ENCODE measurements at regions not wholly inside any gene's neighbourhood (a gene's known extent, or its start where the extent isn't known, plus 50 kb on each side); places are given as distances from the start of the nearest gene placed in this dataset.

DNA sequence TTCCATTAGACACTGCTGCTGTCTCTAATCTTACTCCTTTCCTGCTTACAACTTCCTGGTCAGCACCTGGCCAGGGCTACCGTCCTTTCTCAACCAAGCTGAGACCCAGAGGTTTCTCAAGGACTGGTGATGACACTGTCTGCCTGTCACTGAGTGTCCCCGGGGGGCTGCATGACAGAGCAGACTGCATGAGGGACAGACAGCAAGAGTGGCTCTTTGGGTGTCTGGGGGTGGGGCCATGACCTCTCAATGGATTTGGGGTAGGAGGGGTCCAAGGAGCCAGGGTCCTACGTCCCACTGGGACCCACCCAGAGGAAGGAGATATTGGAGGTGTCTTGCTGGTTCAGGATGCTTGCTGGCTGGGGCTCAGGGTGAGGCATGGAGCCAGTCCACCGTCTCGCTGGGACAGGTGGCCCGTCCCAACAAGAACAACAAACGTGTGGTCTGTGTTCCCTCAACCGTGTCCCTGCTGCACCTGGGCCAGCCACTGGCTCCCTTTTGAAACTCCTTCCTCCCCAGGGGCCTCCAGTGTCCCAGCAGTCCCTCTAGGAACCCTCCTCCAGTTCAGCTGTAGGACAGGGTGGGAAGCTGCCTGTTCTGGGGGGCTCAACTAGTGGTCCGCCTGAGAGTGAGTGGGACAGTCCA, 344.6 kb upstream of the AJAP1 start:
- Histone ChIP-seq H3K27ac (no peak overlapping the region), H3K36me3 (no peaks in the 10 kb centered on the region), H3K27me3 (no peaks in the 10 kb centered on the region), H3K9me3 (no peaks in the 10 kb centered on the region), H3K4me1 (no peaks in the 10 kb centered on the region), H3K4me3 (no peak overlapping the region)
- DNase-seq = peak; percentile 45
- TF ChIP-seq, protein P1, sequence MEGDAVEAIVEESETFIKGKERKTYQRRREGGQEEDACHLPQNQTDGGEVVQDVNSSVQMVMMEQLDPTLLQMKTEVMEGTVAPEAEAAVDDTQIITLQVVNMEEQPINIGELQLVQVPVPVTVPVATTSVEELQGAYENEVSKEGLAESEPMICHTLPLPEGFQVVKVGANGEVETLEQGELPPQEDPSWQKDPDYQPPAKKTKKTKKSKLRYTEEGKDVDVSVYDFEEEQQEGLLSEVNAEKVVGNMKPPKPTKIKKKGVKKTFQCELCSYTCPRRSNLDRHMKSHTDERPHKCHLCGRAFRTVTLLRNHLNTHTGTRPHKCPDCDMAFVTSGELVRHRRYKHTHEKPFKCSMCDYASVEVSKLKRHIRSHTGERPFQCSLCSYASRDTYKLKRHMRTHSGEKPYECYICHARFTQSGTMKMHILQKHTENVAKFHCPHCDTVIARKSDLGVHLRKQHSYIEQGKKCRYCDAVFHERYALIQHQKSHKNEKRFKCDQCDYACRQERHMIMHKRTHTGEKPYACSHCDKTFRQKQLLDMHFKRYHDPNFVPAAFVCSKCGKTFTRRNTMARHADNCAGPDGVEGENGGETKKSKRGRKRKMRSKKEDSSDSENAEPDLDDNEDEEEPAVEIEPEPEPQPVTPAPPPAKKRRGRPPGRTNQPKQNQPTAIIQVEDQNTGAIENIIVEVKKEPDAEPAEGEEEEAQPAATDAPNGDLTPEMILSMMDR (IDR thresholded peaks at IDR 0.05) = no peak
- intact Hi-C loops (cut with DNase I) = no loop called here
- no peak for ATAC-seq

GRCh38 chr1:4310396-4310923, 343.9 kb upstream of the AJAP1 start:
- no peaks in the 10 kb centered on the region for H3K9me3 ChIP-seq
- intact Hi-C loops (cut with DNase I) = no loop called here
- ATAC-seq = peak; percentile 9
- H3K27ac ChIP-seq = no peak overlapping the region
- no peaks in the 10 kb centered on the region for H3K4me1 ChIP-seq
- H3K36me3 ChIP-seq = no peaks in the 10 kb centered on the region
- TF ChIP-seq, protein P1 (IDR thresholded peaks at IDR 0.05) = no peak
- peak; percentile 46 for DNase-seq
- no peak overlapping the region for H3K4me3 ChIP-seq
- no peaks in the 10 kb centered on the region for H3K27me3 ChIP-seq

DNA sequence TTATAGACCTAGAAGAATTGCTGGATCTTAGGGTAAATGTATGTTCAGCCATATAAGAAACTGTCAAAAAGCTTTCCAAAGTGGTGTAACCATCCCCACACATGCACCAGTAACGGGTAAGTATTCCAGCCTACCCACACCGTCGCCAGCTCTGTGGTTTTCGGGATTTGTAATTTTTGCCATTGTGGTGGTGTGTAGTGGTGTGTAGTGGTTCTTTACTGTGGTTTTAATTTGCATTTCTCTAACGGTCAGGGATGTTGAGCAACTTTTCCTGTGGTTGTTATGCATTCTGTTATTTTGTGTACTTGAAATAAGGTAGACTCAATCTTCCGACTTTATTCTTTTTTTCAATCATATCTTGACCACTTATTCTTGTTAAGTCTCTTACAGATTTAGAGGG, 342.4 kb upstream of the AJAP1 start:
- Histone ChIP-seq H3K27ac (no peak overlapping the region), H3K9me3 (no peaks in the 10 kb centered on the region), H3K36me3 (no peaks in the 10 kb centered on the region), H3K4me3 (no peak overlapping the region), H3K27me3 (no peaks in the 10 kb centered on the region), H3K4me1 (no peaks in the 10 kb centered on the region)
- TF ChIP-seq, protein P1 (IDR thresholded peaks at IDR 0.05) = no peak
- intact Hi-C loops (cut with DNase I) = no loop called here
- no peak for DNase-seq
- ATAC-seq = no peak

DNA sequence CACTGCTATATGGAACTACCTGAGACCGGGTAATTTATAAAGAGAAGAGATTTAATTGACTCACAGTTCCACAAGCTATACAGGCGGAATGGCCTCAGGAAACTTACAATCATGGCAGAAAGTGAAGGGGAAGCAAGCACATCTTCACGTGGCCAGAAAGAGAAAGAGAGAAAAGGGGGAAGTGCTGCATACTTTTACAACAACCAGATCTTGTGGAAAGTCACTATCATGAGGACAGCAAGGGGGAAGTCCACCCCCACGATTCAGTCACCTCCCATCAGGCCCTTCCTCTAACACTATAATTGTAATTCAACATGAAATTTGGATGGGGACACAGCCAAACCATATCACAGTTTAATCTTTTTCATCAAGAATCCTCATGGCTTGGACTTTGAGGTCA, 339.2 kb upstream of the AJAP1 start:
- Histone ChIP-seq H3K36me3 (no peaks in the 10 kb centered on the region), H3K4me3 (no peak overlapping the region), H3K4me1 (no peaks in the 10 kb centered on the region), H3K27me3 (no peaks in the 10 kb centered on the region), H3K9me3 (no peaks in the 10 kb centered on the region), H3K27ac (no peak overlapping the region)
- intact Hi-C loops (cut with DNase I) = no loop called here
- no peak for ATAC-seq
- no peak for DNase-seq
- TF ChIP-seq, protein P1 (IDR thresholded peaks at IDR 0.05) = no peak

GRCh38 chr1:4317207-4317606, 337.2 kb upstream of the AJAP1 start:
- no peak for DNase-seq
- H3K9me3 ChIP-seq = no peaks in the 10 kb centered on the region
- no peak overlapping the region for H3K4me3 ChIP-seq
- H3K27ac ChIP-seq = no peak overlapping the region
- H3K36me3 ChIP-seq = no peaks in the 10 kb centered on the region
- no peaks in the 10 kb centered on the region for H3K27me3 ChIP-seq
- no peak for ATAC-seq
- intact Hi-C loops (cut with DNase I) = no loop called here
- TF ChIP-seq, protein P1 (IDR thresholded peaks at IDR 0.05) = no peak
- H3K4me1 ChIP-seq = no peaks in the 10 kb centered on the region

DNA sequence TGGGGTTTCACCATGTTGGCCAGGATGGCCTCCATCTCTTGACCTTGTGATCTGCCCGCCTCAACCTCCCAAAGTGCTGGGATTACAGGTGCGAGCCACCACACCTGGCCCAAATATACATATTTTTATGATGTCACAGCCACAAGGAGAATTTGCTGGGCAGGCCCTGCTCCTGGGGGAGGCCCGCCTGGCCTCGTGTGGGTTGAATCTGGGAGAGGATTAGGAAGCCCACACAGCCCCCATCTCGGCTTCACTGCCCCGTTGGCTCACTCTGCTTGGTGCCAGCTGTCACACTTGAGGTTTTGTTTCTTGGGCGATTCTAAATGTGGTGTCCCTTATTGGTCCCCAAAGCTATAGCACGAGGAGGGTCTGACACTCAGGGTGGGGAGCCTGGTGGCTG, 335.7 kb upstream of the AJAP1 start:
- Histone ChIP-seq H3K27ac (no peak overlapping the region), H3K27me3 (no peaks in the 10 kb centered on the region), H3K36me3 (no peaks in the 10 kb centered on the region), H3K9me3 (no peaks in the 10 kb centered on the region), H3K4me3 (no peak overlapping the region), H3K4me1 (no peaks in the 10 kb centered on the region)
- intact Hi-C loops (cut with DNase I) = no loop called here
- TF ChIP-seq, protein P1 (IDR thresholded peaks at IDR 0.05) = no peak
- DNase-seq (no peak), ATAC-seq (no peak)
